GM12873 (cell line): ENCODE measurements at regions not wholly inside any gene's neighbourhood (a gene's known extent, or its start where the extent isn't known, plus 50 kb on each side); places are given as distances from the start of the nearest gene placed in this dataset.

Experiments used
- TF ChIP-seq, protein P1 (sequence below): IDR thresholded peaks from 2 replicates; pipeline ENCODE4 v1.5.1; 2012; ENCODE audit warnings: low read depth, mild to moderate bottlenecking, moderate library complexity, low read length, control low read depth; ENCODE audit not compliant: insufficient read depth; ENCODE audit errors: missing control alignments

DNA sequence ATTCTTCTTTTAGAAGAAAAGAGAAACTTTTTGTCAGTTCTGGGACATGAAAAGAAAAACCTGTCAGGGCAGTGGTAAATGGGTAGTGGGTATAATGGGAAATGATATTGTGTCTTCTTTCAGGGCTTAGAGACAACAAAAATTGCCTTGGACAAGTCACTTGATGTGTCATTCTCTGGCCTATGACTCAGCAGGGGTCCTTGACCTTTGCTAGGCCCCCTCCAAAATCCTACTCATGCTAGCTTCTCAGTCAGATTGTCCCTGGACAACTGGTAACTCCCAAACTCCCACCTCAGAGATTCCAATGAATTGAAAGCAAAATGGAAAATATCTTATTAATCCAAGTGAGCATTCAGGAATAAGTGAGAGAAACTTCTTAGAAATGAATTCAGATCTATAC, 258.8 kb upstream of the SPRY2 start:
- TF ChIP-seq, protein P1, sequence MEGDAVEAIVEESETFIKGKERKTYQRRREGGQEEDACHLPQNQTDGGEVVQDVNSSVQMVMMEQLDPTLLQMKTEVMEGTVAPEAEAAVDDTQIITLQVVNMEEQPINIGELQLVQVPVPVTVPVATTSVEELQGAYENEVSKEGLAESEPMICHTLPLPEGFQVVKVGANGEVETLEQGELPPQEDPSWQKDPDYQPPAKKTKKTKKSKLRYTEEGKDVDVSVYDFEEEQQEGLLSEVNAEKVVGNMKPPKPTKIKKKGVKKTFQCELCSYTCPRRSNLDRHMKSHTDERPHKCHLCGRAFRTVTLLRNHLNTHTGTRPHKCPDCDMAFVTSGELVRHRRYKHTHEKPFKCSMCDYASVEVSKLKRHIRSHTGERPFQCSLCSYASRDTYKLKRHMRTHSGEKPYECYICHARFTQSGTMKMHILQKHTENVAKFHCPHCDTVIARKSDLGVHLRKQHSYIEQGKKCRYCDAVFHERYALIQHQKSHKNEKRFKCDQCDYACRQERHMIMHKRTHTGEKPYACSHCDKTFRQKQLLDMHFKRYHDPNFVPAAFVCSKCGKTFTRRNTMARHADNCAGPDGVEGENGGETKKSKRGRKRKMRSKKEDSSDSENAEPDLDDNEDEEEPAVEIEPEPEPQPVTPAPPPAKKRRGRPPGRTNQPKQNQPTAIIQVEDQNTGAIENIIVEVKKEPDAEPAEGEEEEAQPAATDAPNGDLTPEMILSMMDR, result no peak

DNA sequence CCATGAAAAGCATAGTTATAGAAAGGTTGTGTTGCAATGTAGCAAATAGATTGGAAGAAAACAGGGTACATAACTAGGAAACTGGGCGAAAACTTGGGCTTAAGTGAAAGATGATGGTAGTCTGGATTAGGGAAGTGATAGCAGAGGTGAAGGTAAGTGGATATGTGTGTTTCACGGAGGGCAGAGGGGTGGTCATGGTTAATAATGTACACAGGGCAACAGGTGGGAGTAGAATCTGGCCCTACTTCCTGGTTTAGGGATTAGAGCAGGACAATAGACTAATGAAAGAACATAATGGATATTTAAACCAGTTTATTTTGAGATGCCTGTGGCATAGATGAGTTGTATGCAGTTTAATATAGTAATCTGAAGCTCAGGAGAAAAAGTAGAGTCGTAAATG, 257.3 kb upstream of the SPRY2 start:
- TF ChIP-seq, protein P1, result no peak

DNA sequence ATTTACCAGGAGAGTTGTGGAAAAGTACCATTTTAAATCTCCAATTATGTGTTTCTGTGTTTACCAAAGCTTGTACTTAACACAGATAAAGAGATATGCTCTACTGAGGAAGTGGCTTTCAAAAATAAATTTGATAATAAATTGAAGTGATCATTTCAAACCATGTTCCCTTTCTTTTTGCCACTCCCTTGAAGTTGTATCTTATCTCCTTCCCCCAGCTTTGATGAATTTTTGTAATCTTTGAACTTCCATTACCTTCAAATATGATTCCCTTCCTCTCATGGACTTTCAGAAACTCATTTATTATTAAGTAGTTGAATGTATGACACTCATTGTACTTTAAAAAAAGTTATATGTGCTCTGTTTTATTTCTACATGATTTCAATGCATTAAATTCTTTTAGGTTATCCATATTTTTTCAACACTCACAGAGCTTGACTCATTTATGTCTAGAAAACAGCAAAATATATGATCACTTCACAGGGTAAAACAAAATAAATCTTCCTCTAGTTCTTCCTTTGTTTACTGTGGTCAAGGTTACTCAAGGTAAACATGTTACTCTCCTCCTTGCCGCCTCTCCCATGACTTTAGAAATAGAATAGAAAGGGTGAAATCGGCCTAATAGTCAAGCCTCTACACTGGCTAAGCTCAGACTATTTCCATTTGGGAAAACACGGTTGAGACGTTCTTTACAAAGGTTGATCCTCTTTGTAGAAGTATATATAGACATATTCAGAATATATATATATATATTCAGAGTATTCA, 251.2 kb upstream of the SPRY2 start:
- TF ChIP-seq, protein P1, result no peak

DNA sequence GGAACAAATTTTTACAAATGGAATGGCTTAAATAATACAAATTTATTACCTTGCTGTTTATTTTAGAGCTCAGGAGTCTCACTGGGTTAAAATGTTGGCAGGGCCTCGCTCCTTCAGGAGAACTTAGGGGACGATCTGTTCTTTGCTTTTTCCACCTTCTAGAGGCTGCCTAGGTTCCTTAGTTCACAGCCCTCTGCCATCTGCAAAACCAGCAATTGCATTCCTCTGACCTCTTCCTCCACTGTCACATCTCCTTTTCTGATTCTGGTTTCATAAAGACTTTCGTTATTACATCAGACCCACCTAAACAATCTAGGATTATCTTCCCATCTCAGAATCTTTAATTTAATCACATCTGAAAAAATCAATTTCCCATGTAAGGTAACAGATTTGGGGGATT, 249.6 kb upstream of the SPRY2 start:
- TF ChIP-seq, protein P1, result no peak

DNA sequence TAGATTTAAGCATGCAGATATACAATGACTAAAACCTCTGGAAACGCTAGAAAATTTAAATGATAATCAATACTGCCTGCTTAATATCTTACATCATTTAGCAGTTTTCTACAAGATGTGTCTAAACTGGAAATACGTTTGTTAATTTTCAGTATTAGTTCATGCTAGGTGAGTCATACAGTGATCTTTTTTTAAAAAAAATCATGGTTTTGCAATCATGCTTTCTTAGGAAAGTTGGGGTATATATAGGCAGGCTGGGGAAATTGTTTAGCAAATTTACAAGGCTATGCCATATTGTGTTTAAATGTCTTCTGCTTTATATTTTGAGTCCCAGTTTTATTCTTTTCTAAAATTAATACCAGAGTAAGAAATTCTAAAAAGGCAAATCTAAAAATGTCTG, 245.4 kb upstream of the SPRY2 start:
- TF ChIP-seq, protein P1, result no peak

DNA sequence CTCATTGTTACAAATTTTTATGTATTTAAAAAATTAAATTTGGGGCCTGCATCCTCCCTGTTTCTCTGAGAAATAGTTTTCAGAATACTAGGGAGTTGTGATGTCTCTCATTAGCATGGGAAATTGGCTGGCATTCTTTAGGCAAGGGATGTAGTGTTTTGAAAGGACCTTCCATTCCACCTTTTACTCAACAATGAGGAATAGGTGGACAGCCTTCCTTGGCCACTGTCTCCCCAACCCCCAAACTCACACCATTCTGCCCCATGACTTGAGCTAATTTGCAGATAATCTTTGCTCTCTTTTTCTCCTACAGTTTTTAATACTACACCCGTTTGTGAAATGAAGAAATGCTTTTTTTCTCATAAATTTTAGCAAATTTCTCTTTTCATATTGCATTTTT, 244.6 kb upstream of the SPRY2 start:
- TF ChIP-seq, protein P1, result no peak

DNA sequence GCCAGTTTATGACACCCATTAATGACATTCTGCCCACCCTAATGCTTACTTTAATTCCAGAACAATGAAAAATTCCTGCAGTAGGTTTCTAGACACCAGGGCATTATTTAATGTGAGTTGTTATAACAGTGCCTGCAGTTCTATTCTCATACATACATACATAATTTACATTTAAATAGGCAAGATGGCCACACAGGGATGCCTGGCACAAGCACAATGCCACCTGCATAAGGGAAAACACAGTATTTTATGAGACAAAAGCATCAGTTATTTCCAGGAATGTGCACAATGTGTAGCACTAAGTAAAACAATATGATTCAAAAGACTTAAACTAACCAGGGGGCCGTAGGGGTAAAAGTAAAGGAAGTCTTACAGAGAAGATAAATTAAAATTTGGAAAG, 243.9 kb upstream of the SPRY2 start:
- TF ChIP-seq, protein P1, result no peak
